Endothelial cell of umbilical vein (primary cell): ENCODE measurements at regions not wholly inside any gene's neighbourhood (a gene's known extent, or its start where the extent isn't known, plus 50 kb on each side); places are given as distances from the start of the nearest gene placed in this dataset.

Experiments
- BruUV-seq: library from RNA; stranded (reverse); fragments of 400-500 nt; replicated peaks from 2 replicates; lab custom pipeline; 2021; lab: Mats Ljungman, UMichigan
- CTCF ChIA-PET: fragments of 300-600, 350-600 bp; sonication (Branson Sonifier 250); formaldehyde crosslinking; loops from one replicate; lab custom pipeline; 2021; ENCODE audit warnings: antibody characterized with exemption, inconsistent platforms; lab: Charles Lee
- POLR2A ChIA-PET: fragments of 300-600, 350-600 bp; sonication (Branson Sonifier 250); formaldehyde crosslinking; loops from one replicate; lab custom pipeline; 2021; ENCODE audit warnings: antibody characterized with exemption, inconsistent platforms; lab: Charles Lee
- DNase-seq: peaks from one replicate; pipeline ENCODE4 v3.0.0-alpha.2; 2011; ENCODE audit warnings: low read depth, low spot score
- FAIRE-seq: peaks from 2 replicates; lab custom pipeline; 2011; peaks lifted over from hg19 to GRCh38; lab: Jason Lieb, UNC
- H2AFZ ChIP-seq: 2 replicates; pipeline ENCODE4 v1.6.0; 2012; ENCODE audit warnings: low read depth, low read length, control low read depth, inconsistent platforms
- H3K27ac ChIP-seq: 2 replicates; pipeline ENCODE4 v1.5.1; 2011; ENCODE audit warnings: low read depth, mild to moderate bottlenecking, control low read depth, low read length, moderate library complexity; ENCODE audit not compliant: insufficient read depth
- H3K27me3 ChIP-seq, 2 experiments: 2 replicates each; pipeline versions ENCODE4 v1.6.0 to v1.6.1; 2011; ENCODE audit warnings: low read length in 2 of 2, mixed read lengths in 1 of 2; ENCODE audit not compliant: control insufficient read depth in 2 of 2, insufficient read depth in 2 of 2
- H3K36me3 ChIP-seq, 2 experiments: 2 replicates in 1 of 2; 3 replicates in 1 of 2; pipeline ENCODE4 v1.5.1; 2011; ENCODE audit warnings: low read length in 2 of 2, mild to moderate bottlenecking in 1 of 2, moderate library complexity in 1 of 2; ENCODE audit not compliant: control insufficient read depth in 2 of 2, insufficient read depth in 2 of 2; ENCODE audit errors: extremely low read depth in 1 of 2
- H3K4me1 ChIP-seq: 3 replicates; pipeline ENCODE4 v1.5.1; 2011; ENCODE audit warnings: mild to moderate bottlenecking, low read length; ENCODE audit not compliant: control insufficient read depth, insufficient read depth; ENCODE audit errors: extremely low read depth
- H3K4me2 ChIP-seq: 2 replicates; pipeline ENCODE4 v1.6.1; 2011; ENCODE audit warnings: low read length, control low read depth, mixed read lengths; ENCODE audit not compliant: insufficient read depth
- H3K4me3 ChIP-seq, 3 experiments: fragments of 200-600 bp in 1 of 3; sonication (generic), shearing (Covaris generic) in 1 of 3; replicated peaks in 1 of 3; 2 replicates each; pipeline ENCODE4 v1.5.1; 2011 to 2016; ENCODE audit warnings: control low read depth in 3 of 3, low read length in 3 of 3, mild to moderate bottlenecking in 2 of 3, inconsistent platforms in 1 of 3, low read depth in 1 of 3, moderate library complexity in 1 of 3; ENCODE audit not compliant: insufficient read depth in 1 of 3
- H3K79me2 ChIP-seq: 2 replicates; pipeline ENCODE4 v1.6.0; 2012; ENCODE audit warnings: low read length, inconsistent platforms; ENCODE audit not compliant: control insufficient read depth, insufficient read depth
- H3K9ac ChIP-seq: replicated peaks from 2 replicates; pipeline ENCODE3; 2011; ENCODE audit warnings: low read length, control low read depth; ENCODE audit not compliant: insufficient read depth; ENCODE audit errors: extremely low read depth
- H3K9me1 ChIP-seq: replicated peaks from 3 replicates; pipeline ENCODE4 v1.6.0; 2011; ENCODE audit warnings: mild to moderate bottlenecking, low read length; ENCODE audit not compliant: control insufficient read depth, insufficient read depth; ENCODE audit errors: extremely low read depth
- H3K9me3 ChIP-seq: replicated peaks from 2 replicates; pipeline ENCODE4 v1.5.1; 2012; ENCODE audit warnings: low read length, inconsistent platforms; ENCODE audit not compliant: control insufficient read depth, insufficient read depth
- H4K20me1 ChIP-seq: replicated peaks from 2 replicates; pipeline ENCODE3; 2011; ENCODE audit warnings: mild to moderate bottlenecking, low read length; ENCODE audit not compliant: control insufficient read depth, insufficient read depth; ENCODE audit errors: extremely low read depth
- EZH2 ChIP-seq: IDR thresholded peaks from 2 replicates; pipeline ENCODE4 v1.6.1; 2012; ENCODE audit warnings: borderline replicate concordance, low read depth, mild to moderate bottlenecking, moderate library complexity, low read length, inconsistent platforms; ENCODE audit not compliant: severe bottlenecking
- FOS ChIP-seq: IDR thresholded peaks from 2 replicates; pipeline ENCODE4 v1.6.1; 2011; ENCODE audit warnings: mild to moderate bottlenecking, low read length, moderate library complexity, borderline replicate concordance; ENCODE audit not compliant: insufficient read depth
- GATA2 ChIP-seq: IDR thresholded peaks from 2 replicates; pipeline ENCODE4 v1.7.0; 2011; ENCODE audit warnings: low read depth, mild to moderate bottlenecking, moderate library complexity, mixed read lengths, low read length; ENCODE audit not compliant: insufficient read length, insufficient read depth
- JUN ChIP-seq: IDR thresholded peaks from 2 replicates; pipeline ENCODE4 v1.6.1; 2011; ENCODE audit warnings: borderline replicate concordance, low read depth; ENCODE audit not compliant: insufficient read length, insufficient read depth
- MYC ChIP-seq: IDR thresholded peaks from one replicate; pipeline ENCODE4 v1.6.1; 2011; ENCODE audit warnings: mild to moderate bottlenecking, low read depth, low read length
- POLR2A ChIP-seq: IDR thresholded peaks from 2 replicates; pipeline ENCODE4 v1.6.1; 2012; ENCODE audit warnings: low read depth, mild to moderate bottlenecking, control low read depth, low read length
- POLR2AphosphoS5 ChIP-seq: IDR thresholded peaks from 2 replicates; pipeline ENCODE4 v1.6.1; 2012; ENCODE audit warnings: low read depth, mild to moderate bottlenecking, control low read depth, low read length, moderate library complexity; ENCODE audit not compliant: insufficient read depth
- dilution Hi-C: fragments of 300-500 bp; cut with MboI; formaldehyde crosslinking; loops from one replicate; pipeline ENCODE4 v1.15.0; 2019; ENCODE audit warnings: low sequenced_read_pairs; ENCODE audit not compliant: extremely low pct_ligation_motif_present
- intact Hi-C: fragments of 100-400 bp; cut with micrococcal nuclease; formaldehyde crosslinking; loops from one replicate; pipeline ENCODE4 v1.10.0; 2022
- TF ChIP-seq, protein P1 (sequence below), 2 donors: IDR thresholded peaks; 1 replicate in 1 of 2; 2 replicates in 1 of 2; pipeline ENCODE4 v1.5.1; 2011; ENCODE audit warnings: low read length in 2 of 2, mild to moderate bottlenecking in 2 of 2, moderate library complexity in 2 of 2, control low read depth in 1 of 2, inconsistent platforms in 1 of 2, low read depth in 1 of 2; ENCODE audit not compliant: insufficient read depth in 1 of 2; ENCODE audit errors: extremely low read depth in 1 of 2
- TF ChIP-seq, protein P2 (sequence below): IDR thresholded peaks from 2 replicates; pipeline ENCODE4 v1.6.1; 2011; ENCODE audit not compliant: insufficient read depth, insufficient read length

DNA sequence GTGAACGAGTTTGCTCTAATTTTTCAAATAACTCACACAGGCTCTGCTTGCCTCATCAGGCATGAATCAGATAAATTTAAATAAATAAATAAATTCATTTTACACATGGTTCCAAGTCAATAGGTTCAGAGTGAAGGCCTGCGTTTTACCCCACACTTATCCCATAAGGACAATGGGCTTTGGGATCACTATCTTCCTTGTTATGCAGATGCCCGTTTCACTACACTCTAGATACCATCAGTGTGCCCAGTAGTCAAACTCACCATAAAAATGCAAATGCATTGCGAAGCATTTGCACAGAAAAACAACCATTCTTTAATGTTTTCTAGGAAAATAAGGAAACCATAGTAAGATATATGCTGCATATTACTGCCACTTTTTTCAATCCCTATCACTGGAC, 155.9 kb upstream of the CCDC196 start:
- no peaks in the 10 kb centered on the region for H3K36me3 ChIP-seq
- H4K20me1 ChIP-seq: no peaks in the 10 kb centered on the region
- dilution Hi-C loops: no loop called here
- ChIA-PET CTCF (interaction anchor here (0.6 to 0.9 kb wide), 2 partner anchors 20 to 979 kb away, joined by 3 read pairs; no protein-coding TSS in a partner anchor), POLR2A (no interaction called here)
- no peak overlapping the region for H3K4me3 ChIP-seq
- H3K27ac ChIP-seq: no peak overlapping the region
- BruUV-seq: no TSS peak
- TF ChIP-seq GATA2 (no peak), POLR2AphosphoS5 (no peak), MYC (no peak), POLR2A (no peak), FOS (no peak), EZH2 (no peak)
- H3K27me3 ChIP-seq: no peaks in the 10 kb centered on the region
- intact Hi-C loops: no loop called here
- H3K9me3 ChIP-seq: no peaks in the 10 kb centered on the region
- DNase-seq (no peak), FAIRE-seq (no peak)
- H3K9ac ChIP-seq: no peak overlapping the region
- no peaks in the 10 kb centered on the region for H3K9me1 ChIP-seq
- H3K4me1 ChIP-seq: no peaks in the 10 kb centered on the region
- no peak overlapping the region for H3K4me2 ChIP-seq
- no peaks in the 10 kb centered on the region for H3K79me2 ChIP-seq
- no peak overlapping the region for H2AFZ ChIP-seq

DNA sequence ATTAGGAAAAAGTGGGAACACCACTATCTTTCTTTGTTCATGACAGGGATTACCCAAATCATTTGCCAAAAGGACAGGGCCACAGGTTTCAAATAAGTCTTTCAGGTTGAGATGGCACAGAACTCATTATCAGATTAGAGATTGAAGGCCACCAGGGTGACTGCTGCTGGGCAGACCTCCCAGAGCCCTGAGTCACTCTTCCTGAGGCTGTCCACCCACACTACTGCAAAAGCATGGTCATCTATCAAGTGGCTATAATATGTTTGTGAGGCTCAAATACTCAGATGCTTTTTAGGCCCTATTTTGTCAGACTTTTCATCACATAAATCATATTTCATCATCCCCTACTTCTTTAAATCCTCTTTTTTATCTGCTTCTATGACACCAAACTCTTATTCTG, 155.3 kb upstream of the CCDC196 start:
- no peaks in the 10 kb centered on the region for H4K20me1 ChIP-seq
- DNase-seq (peak; percentile 41), FAIRE-seq (no peak)
- TF ChIP-seq GATA2: no peak
- TF ChIP-seq, protein P1, sequence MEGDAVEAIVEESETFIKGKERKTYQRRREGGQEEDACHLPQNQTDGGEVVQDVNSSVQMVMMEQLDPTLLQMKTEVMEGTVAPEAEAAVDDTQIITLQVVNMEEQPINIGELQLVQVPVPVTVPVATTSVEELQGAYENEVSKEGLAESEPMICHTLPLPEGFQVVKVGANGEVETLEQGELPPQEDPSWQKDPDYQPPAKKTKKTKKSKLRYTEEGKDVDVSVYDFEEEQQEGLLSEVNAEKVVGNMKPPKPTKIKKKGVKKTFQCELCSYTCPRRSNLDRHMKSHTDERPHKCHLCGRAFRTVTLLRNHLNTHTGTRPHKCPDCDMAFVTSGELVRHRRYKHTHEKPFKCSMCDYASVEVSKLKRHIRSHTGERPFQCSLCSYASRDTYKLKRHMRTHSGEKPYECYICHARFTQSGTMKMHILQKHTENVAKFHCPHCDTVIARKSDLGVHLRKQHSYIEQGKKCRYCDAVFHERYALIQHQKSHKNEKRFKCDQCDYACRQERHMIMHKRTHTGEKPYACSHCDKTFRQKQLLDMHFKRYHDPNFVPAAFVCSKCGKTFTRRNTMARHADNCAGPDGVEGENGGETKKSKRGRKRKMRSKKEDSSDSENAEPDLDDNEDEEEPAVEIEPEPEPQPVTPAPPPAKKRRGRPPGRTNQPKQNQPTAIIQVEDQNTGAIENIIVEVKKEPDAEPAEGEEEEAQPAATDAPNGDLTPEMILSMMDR (IDR thresholded peaks at IDR 0.05; ENCODE audit: extremely low read depth in 1 of 2, insufficient read depth in 1 of 2, low read depth in 1 of 2, low read length in 2 of 2): no peak
- no peak for TF ChIP-seq JUN
- TF ChIP-seq EZH2: no peak
- TF ChIP-seq POLR2AphosphoS5: no peak
- no peak for TF ChIP-seq POLR2A
- no peak for TF ChIP-seq MYC
- TF ChIP-seq FOS: peak; percentile 8
- TF ChIP-seq, protein P2, sequence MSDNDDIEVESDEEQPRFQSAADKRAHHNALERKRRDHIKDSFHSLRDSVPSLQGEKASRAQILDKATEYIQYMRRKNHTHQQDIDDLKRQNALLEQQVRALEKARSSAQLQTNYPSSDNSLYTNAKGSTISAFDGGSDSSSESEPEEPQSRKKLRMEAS: no peak
- no peaks in the 10 kb centered on the region for H3K36me3 ChIP-seq
- no peaks in the 10 kb centered on the region for H3K27me3 ChIP-seq
- ChIA-PET CTCF (no interaction called here), POLR2A (no interaction called here)
- no peak overlapping the region for H3K4me3 ChIP-seq
- intact Hi-C loops: no loop called here
- no peak overlapping the region for H3K27ac ChIP-seq
- dilution Hi-C loops: no loop called here
- no peaks in the 10 kb centered on the region for H3K4me1 ChIP-seq
- no peak overlapping the region for H3K9ac ChIP-seq
- no peaks in the 10 kb centered on the region for H3K9me1 ChIP-seq
- no peak overlapping the region for H3K4me2 ChIP-seq
- H3K9me3 ChIP-seq: no peaks in the 10 kb centered on the region
- H3K79me2 ChIP-seq: no peaks in the 10 kb centered on the region
- H2AFZ ChIP-seq: no peak overlapping the region
- no TSS peak for BruUV-seq
